ENCODE measurements at regions not wholly inside any gene's neighbourhood (a gene's known extent, or its start where the extent isn't known, plus 50 kb on each side); places are given as distances from the start of the nearest gene placed in this dataset.

GRCh38 chr7:9945857-9946256, 1027.8 kb upstream of the PHF14 start:
- TF ChIP-seq CTCF (IDR thresholded peaks at IDR 0.05 in 2 of 3, conservative IDR thresholded peaks at IDR 0.05 in 1 of 3; ENCODE audit: borderline replicate concordance in 1 of 3, insufficient read depth in 1 of 3, low read depth in 2 of 3, low read length in 2 of 3) = no peak
- no peak for TF ChIP-seq EZH2phosphoT487 (IDR thresholded peaks at IDR 0.05; ENCODE audit: borderline replicate concordance)
